Renal cortex interstitium (tissue), 11 donors: ENCODE measurements at regions not wholly inside any gene's neighbourhood (a gene's known extent, or its start where the extent isn't known, plus 50 kb on each side); places are given as distances from the start of the nearest gene placed in this dataset.
A peak's percentile ranks its signal among the peaks of the same experiment; 100 is the strongest.
"Not testable (repeated sequence)": the region's sequence is repeated elsewhere in the genome, so short reads cannot be mapped to it uniquely, and the experiment has no call there.

ENCODE experiments used
- DNase-seq, 11 donors: peaks; one replicate each; pipeline ENCODE4 v3.0.0-alpha.2; 2013; ENCODE audit warnings: low read depth in 9 of 11, low spot score in 4 of 11; ENCODE audit errors: extremely low read depth in 1 of 11

DNA sequence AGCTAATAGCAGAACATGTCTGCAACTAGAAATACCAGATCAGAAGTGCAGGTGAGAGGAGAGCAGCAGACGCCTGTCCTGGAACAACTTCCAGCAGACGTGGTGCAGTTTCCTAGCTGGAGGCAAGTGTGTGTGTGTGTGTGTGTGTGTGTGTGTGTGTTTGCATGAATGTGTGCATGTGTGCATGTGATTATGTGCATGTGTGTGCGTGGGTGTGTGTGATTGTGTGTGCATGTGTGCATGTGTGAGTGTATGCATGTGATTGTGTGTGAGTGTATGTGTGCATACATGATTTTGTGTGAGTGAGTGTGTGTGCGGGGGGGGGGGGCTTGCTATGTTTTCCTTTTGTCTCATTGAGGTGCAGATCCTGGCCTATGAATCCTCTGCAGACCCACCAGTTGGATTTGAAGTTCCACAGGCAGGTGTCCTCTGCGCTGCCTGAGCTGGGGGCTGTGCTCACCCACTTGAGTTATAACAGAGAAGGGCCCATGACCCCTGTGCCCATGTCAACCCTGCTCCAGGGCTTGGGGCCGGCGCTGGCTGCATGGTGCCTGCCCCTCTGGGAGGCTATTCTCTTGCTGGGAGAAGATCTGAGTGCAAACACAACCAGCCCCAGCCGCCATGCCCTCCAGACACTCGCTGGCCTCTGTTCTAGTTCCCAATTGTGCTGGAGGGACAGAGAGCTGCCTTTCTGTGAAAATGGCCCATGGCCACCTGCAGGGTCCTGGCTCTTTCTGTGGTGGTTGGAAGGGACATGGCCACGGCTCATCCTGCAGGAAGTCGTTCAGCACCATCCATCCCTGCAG is 821.3 kb downstream of the BRD1 start:
- DNase-seq, result no peak

DNA sequence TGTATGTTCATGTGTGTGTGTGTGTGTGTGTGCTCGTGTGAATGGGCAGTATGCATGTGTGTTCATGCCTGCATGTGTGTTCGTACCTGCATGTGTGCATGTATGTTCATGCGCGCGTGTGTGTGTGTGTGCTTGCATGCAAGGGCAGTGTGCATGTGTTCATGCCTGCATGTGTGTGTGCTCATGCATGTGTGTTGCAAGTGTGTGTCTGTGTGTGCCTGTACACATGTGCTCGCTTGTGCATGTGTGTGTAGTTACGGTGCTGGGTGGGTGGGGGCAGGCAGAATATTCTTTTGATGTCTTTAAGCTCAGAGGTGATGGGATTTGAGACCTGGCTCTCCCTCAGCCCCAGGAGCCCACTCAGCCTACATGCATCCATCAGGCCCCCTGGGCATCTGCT is 822.1 kb downstream of the BRD1 start:
- no peak for DNase-seq

DNA sequence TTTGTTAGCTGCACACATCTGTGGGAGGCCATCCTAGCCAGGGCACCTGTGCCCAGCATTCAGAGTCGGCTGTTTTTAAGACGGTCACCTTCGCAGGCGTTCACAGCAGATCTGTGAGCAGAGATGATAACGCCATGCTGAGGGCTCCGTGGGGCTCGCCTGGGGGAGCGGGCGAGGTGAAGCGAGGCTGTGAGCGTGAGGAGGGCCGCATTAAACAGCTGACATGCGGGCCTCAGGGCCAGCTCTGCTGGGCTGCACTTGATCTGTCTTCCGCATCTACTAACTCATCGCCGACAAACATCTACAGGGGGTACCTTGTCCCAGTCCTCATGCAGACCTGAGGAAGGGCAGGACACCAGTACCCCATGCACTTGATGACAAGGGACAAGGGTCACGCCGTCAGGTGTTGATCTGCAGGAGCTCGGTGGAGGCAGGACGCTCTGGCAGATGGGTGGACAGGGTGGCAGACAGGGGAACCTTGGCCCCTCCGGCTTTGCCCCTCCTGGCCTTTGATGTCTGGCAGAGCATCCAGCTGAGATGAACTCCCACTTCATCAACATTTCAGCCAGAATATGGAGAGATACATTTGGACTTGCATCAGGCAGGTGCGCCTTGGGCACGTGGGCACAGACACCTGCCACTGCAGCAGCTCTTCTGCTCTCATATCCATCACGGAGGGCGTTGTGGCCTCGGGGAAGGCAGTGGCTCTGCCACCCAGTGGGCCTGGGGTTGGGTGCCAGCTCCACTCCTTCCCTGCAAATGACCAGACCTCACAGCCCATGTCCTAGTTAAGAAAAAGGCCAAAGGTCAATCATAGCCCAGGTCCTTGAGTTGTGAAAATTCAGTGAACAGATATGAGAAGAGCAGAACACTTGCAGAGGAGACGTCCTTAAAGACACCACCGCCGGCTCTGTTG is 822.9 kb downstream of the BRD1 start:
- DNase-seq, result no peak

DNA sequence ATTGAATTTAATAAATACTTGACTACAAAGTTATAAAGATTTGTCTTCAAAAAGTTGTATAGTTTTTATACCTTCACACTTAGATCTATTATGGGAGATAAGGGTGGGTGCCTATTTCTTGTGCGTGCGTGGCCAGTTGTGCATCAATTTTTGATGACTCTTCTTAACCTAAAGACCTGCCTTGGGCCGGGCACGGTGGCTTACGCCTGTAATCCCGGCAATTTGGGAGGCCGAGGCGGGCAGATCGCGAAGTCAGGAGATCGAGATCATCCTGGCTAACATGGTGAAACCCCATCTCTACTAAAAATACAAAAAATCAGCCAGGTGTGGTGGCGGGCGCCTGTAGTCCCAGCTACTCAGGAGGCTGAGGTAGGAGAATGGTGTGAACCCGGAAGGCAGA is 830.1 kb downstream of the BRD1 start:
- DNase-seq, result not testable (repeated sequence)

DNA sequence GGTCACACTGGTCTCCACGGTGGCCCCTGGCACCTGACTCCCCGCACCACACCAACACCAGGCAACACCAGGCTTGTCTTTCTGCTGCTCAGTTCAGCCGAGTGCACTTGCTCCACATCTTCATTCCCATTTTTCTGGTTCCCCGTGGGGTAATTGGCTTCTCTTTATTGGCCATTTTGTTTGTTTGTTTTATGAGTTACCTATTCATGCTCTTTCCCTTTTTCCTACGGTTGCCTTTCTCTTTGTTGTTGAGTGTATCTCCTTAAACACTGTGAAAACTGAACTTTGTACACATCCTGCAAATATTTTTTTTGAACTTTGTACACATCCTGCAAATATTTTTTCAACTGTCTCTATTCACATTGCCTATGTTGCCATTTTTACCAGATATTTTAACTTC is 834.0 kb downstream of the BRD1 start:
- no peak for DNase-seq

DNA sequence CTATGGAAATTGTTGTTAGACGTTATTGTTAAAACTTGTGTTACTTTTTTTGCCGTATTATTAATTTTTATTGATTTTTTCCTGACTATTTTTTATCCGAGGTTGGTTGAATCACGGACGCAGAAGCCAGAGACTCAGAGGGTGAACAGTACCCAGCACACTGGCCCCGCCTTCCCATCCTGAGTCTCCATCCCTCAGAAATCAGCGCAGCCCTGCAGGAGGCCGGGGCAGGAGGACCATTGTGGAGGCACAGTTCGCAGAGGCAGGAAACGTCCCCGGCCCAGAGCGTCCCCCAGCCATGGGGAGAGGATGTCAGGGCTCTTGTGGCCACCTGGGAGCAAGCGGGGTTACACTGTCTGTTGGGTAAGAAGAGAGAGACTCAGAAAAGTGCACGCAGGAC is 843.0 kb downstream of the BRD1 start:
- no peak for DNase-seq

DNA sequence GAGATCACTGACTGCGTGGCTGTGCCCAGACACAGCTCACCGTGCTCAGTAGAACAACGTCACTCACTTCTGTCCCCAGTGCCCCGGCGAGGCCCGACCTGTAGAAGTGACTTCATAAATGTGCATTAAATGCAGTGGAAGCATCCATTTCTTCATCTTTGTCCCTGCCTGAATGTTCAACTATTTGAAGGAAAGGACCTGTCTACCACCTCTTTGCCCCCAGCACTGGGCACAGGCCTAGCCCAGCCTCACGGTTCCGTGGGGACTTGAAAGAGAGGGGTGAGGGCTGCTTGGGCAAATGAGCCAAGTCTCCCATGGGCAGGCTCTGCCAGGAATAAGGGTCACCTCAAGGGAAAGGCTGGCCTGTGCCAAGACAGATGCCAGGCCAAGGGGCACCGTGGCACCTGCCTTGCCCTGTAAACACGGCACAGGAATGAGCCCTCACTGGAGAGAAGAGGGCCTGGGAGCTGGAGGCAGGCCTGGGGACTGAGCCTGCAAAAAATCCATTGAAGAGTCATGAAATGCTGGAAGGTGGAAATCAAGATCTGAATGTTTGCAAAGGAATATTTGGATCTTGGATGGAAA is 845.3 kb downstream of the BRD1 start:
- no peak for DNase-seq

DNA sequence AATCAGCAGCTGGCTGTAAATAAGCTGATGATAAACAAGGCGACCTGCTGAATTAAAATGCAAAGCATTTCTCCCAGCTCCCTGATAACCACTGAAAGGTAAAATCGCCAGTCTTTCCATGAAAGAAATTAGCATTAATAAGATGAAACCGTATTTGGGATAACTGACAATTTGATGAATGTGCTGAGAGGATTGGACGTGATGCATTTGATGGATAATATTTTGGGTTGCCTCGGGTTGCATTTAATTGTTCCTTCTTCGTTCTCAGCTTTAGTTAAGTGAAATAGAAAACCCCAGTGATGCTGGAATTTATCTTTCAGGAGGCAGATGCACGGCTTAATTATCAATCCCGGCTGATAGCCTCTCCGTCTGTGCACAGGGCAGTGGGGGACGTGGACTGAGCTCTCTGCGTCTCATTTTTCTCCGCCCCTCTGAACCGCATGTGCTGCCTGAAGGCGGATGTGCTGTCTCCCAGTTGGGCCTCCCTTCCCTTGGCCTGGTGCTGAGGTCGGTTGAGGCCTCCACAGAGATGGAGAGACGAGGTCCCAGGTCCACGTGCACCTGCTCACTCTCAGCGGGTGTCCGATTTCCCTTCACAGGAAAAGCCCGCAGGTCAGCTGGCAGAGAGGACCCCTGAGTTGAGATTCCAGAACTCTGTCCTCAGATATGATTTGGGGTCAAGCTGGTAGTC is 846.2 kb downstream of the BRD1 start:
- DNase-seq, result no peak

DNA sequence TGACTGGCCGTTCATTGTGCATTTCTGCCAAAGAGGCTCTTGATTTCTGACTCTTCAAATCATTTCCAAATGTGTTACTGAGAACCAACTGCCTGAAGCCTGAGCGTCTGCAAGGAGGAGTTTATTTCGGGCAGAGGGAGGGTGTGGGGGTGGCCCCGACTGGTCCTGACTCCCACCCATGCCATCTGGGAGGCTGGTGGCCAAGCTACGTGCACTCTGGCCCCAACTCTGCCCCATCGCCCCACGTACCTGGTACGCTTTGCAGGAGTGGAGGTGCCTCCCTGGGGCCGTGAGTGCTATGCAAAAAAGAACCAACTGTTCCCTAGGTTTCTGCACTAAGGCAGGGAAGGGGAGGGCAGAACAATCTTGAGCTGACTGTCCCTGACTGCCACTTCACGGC is 846.8 kb downstream of the BRD1 start:
- no peak for DNase-seq

DNA sequence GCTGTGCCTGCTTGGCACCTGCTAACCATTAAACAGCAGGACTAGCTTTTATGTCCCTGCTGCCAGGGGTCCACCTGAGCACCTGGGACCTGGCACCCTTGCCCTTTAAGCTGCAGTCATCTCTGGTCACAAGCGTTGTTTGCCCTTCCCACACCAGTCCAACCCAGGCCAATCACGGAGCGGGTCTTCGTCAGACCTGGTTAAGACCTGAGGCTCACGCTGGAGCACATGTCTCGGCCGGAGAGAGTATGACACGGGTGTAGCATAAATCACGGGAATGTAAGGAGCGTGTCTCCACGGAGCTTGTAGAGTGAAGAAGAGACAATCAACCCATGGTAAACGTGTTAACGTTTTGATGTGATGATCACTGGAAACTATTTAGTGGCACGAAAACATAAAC is 847.3 kb downstream of the BRD1 start:
- DNase-seq, result no peak

DNA sequence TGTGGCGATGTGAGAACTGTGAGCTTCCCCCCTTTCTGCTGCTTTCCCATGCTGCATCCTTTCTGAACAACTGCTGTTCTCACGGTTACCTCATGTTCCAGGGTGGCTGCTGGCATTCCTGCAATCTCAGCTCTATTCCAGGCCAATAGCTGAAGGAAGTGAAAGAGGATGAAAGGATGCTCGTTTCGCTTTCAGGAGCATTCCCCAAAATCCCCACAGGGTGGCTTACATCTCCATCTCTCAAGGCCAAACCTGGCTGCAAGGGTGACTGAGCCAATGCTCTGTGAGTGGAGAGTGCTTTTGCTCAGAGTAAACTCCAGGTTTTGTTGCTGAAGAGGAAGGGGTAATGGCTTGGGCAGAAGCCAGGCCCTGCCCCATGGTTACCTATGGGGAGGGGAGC is 848.2 kb downstream of the BRD1 start:
- no peak for DNase-seq

DNA sequence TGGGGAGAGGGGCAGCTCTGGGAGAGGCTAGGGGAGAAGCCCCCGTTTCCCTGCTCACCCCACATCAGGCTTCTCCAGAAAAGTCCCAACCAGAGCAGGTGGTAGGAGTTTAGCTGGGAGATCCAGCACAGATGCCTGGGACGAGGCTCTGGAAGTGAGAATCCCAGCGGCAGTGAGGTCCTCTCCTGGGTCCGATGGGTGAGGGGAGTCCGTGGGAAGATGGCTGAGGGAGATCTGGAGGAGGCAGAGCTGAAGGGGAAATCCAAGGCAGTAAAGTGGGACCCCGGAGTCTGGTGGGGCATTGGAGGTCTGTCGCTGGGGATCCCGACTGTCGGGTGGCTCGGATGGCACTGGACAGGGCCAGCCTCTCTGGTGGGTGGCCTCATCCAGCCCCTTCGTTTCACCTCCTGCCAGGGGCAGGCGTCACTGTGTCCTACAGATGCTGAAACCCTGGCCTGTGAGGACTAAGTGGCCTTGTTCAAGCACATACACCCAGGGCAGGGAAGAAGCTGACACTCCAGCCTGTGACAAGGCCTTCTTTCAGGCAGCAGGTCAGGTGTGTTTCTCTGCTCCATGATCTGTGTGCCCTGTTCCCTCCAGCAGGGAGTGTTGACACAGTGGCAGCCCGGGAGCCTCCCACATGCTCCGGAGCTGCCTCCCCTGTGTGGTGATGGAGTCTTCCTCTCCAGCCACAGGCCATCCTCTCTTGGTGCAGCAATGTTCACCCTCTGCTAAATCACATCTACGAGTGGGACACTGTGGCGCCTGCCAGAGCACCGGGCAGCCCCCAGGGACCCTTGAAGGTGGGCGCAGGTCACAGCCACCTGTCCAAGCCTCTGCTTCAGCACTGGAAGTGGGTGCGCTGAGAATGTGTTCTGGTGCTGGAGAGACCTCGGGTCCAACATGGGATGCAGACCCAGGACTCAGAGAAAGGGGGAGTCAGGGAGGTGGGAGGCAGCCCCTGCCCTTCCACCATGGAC is 850.8 kb downstream of the BRD1 start:
- DNase-seq, result peak in 2 of 11 donors; percentile 21 to 22

DNA sequence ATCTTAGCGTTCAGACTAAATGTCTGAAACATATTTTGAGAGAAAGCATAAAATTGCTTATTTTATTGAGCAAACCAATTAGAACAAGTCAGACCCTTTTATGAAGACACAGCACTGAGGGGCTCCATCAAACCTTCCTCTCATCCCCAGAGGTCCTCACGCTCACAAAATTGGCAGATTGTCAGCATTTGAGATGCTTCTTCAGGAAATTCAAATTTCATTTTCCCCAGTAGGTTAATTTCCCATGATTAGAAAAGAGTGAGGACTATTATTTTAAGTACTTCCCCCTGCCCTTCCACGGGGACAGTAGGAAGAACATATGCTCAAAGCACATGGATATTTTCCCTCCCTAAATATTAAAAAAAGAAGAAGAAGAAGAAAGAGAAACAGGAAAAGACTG is 851.8 kb downstream of the BRD1 start:
- DNase-seq, result no peak

DNA sequence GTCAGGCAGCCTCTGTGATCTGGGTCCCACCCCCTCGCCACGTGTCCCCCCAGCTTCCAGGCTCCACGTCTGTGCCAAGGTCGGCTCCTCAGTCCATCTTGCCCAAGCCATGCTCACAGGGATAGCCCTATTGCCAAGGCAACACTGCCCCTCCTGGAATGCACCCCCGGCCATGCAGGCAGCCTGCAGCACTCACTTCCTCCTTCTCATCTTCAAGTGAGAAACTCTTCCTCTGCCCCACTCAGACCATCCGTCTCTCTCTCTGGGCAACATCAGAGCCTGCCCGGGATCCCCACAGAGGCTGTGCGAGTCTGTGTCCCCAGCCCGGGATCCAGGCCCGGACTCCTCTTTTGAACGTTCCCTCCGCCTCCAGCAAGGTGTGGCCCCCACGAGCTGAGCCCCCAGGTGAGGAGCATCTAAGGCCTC is 852.3 kb downstream of the BRD1 start:
- DNase-seq, result no peak

DNA sequence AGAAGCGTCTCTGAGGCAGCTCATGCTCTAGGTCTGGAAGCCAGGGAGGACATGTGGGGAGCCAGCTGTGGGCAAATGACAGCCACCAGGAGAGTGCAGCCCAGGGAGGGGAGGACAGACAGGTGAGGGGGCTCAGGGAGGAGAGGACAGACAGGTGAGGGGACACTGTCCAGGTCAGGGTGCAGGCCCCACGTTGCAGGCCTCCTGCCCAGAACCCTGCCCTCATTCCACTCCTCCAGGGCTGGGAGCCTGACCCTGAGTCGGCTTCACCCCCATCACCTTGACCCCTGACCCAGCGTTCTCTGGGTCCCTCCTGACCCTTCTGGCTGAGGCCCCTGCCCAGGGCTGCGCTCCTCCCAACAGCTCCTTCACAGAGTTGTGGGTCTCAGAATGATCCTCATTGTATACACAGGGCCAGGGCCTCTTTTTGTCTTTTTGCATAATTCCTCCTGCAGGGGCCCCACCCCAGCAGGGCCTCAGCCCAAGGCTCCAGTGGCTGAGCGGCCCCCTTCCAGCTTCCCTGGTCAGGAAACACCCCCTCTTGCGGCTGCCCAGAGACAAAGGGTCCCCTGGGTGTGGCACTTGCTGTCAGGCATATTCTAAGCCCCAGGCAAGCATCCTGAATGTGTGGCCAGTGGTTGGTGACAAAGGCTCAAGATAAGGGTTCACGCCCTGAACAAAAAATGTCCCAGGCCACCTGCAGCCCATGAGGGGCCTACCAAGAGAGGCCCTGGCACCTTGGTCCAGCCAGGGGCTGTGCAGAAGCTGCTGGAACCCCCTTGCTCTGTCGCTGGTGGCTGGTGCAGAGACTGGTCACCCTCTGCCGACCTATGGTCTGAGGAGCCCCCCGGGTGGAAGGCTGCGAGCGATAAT is 853.0 kb downstream of the BRD1 start:
- no peak for DNase-seq

DNA sequence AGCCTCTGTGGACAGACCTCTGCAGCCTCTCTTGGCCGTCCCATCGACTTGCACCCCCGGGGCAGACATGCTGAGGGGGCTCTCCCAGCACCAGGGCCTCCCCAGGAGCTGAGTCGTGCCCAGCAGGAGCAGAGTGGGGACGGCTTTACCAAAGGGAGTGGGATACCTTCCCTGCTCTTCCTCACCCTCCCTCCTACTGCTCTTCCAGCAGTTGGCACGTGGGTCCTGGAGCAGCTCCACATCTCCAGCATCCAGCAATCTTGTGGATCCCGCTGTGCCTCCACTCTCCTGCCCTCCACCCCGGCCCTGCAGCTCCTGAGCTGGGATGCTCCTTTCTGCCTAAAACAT is 854.0 kb downstream of the BRD1 start:
- DNase-seq, result no peak

DNA sequence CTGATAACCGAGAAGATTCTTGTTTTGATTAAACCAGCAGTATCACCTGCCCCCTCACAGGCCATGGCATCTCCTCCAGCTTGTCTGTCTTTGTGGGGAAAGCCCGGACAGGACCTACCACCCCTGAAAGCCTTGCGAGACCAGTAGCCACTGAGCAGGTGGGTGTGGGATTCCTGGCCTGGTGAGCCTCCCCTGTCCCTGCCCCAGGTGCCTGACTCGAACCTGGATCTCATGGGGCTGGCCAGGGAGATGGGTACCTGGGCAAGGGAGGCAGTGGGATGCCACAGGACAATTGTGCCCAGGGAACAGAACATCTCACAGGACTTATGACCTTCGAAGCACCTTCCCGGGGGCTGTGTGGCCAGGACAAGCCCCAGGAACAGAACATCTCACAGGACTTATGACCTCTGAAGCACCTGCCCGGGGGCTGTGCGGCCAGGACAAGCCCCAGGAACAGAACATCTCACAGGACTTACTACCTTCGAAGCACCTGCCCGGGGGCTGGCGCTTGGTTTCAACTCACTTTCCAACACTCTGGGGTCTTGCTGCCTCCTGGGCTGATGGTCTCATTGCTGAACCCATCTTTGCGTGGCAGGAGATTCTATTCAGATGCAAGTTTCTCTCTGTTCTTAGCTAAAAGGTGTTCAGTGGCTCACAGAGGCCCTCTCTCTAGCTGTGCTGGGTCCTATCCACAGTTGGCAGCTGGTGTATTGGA is 854.5 kb downstream of the BRD1 start:
- no peak for DNase-seq
